K562 (cell line): ENCODE measurements at regions not wholly inside any gene's neighbourhood (a gene's known extent, or its start where the extent isn't known, plus 50 kb on each side); places are given as distances from the start of the nearest gene placed in this dataset.

Source experiments
- C11orf30 ChIP-seq: fragments of 450-650 bp; IDR thresholded peaks from 2 replicates; pipeline ENCODE4 v1.6.1; 2016; ENCODE audit warnings: low read depth, mild to moderate bottlenecking
- CEBPG ChIP-seq, 3 experiments: fragments of 200-800 bp in 1 of 3; sonication (Bioruptor generic) in 1 of 3; sonication (generic) in 1 of 3; formaldehyde crosslinking in 1 of 3; IDR thresholded peaks in 2 of 3; conservative IDR thresholded peaks in 1 of 3; 2 replicates each; pipeline versions ENCODE4 v1.6.1 to v1.8.0; 2016 to 2022; ENCODE audit warnings: missing compliant biosample characterization in 2 of 3, missing genetic modification characterization in 2 of 3, mild to moderate bottlenecking in 1 of 3, missing genetic modification reagents in 1 of 3
- CGGBP1 ChIP-seq: fragments of 250-450 bp; sonication (Bioruptor Pico); IDR thresholded peaks from 2 replicates; pipeline ENCODE4 v1.9.0; 2021; ENCODE audit warnings: mild to moderate bottlenecking
- CTCF ChIP-seq, 3 experiments: IDR thresholded peaks in 2 of 3; conservative IDR thresholded peaks in 1 of 3; 2 replicates each; pipeline ENCODE4 v1.5.1; 2011 to 2012; ENCODE audit warnings: low read length in 3 of 3, mild to moderate bottlenecking in 3 of 3, control low read depth in 2 of 3, improper control_type of control experiment in 1 of 3, inconsistent platforms in 1 of 3, low read depth in 1 of 3, mixed read lengths in 1 of 3, moderate library complexity in 1 of 3; ENCODE audit not compliant: insufficient read depth in 2 of 3
- EWSR1 ChIP-seq: fragments of 450-650 bp; IDR thresholded peaks from 2 replicates; pipeline ENCODE4 v1.6.1; 2018; ENCODE audit warnings: borderline replicate concordance, mild to moderate bottlenecking, low read depth, moderate library complexity; ENCODE audit not compliant: partially characterized antibody
- GTF2B ChIP-seq: IDR thresholded peaks from 2 replicates; pipeline ENCODE4 v1.6.1; 2011; ENCODE audit not compliant: insufficient read length; ENCODE audit errors: extremely low read depth
- NUFIP1 ChIP-seq: fragments of 450-650 bp; IDR thresholded peaks from 2 replicates; pipeline ENCODE4 v1.6.1; 2018; ENCODE audit not compliant: partially characterized antibody
- THAP12 ChIP-seq: fragments of 250-450 bp; sonication (Bioruptor Pico); IDR thresholded peaks from 2 replicates; pipeline ENCODE4 v1.9.0; 2021; ENCODE audit warnings: mild to moderate bottlenecking, inconsistent platforms
- TRIM24 ChIP-seq, 2 experiments: fragments of 450-650 bp; IDR thresholded peaks; 2 replicates each; pipeline ENCODE4 v1.6.1; 2016

- TF ChIP-seq EWSR1 (no peak), CTCF (IDR thresholded peaks at IDR 0.05 in 2 of 3, conservative IDR thresholded peaks at IDR 0.05 in 1 of 3; ENCODE audit: insufficient read depth in 2 of 3, low read depth in 1 of 3, low read length in 3 of 3) (no peak), GTF2B (no peak), C11orf30 (no peak), CGGBP1 (no peak), TRIM24 (IDR thresholded peaks at IDR 0.05) (no peak), NUFIP1 (no peak), THAP12 (no peak), CEBPG (CRISPR knock-in tag; IDR thresholded peaks at IDR 0.05) (no peak), CEBPG (tag; conservative IDR thresholded peaks at IDR 0.05 in 1 of 2, IDR thresholded peaks at IDR 0.05 in 1 of 2) (no peak)
Measured at GRCh38 chr6:170034294-170034693, 256.6 kb downstream of the DLL1 start.
